ENCODE measurements at regions not wholly inside any gene's neighbourhood (a gene's known extent, or its start where the extent isn't known, plus 50 kb on each side); places are given as distances from the start of the nearest gene placed in this dataset.

- no peak overlapping the region for H3K4me3 ChIP-seq
- no peaks in the 10 kb centered on the region for H3K27me3 ChIP-seq
- H3K9me3 ChIP-seq: no peaks in the 10 kb centered on the region
- no peak for DNase-seq
- no peaks in the 10 kb centered on the region for H3K36me3 ChIP-seq
Observed at GRCh38 chr9:2336055-2336454, 285.5 kb upstream of the VLDLR start.

DNA sequence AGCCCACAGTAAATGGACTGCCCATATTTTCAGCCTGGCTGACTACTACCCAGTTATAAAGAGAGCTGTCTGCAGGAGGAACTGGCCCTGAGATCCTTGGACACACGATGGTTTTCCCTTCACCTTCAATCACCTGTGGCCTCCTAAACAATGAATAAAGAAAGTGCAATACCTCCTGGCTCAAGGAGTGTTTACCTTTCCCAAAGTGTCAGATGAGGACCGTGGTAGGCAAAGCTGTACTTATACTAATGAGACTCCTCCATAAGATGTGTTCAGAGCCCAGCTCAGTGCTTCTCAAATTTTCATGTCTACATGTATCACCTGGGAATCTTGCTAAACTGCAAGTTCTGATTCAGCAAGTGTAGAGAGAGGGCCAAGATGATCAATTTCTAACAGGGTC lies 284.5 kb upstream of the VLDLR start:
- no peaks in the 10 kb centered on the region for H3K36me3 ChIP-seq
- no peak overlapping the region for H3K4me3 ChIP-seq
- no peak for DNase-seq
- no peaks in the 10 kb centered on the region for H3K9me3 ChIP-seq
- no peaks in the 10 kb centered on the region for H3K27me3 ChIP-seq

- Histone ChIP-seq H3K9me3 (no peaks in the 10 kb centered on the region), H3K27me3 (no peaks in the 10 kb centered on the region), H3K4me3 (no peak overlapping the region), H3K36me3 (no peaks in the 10 kb centered on the region)
- no peak for DNase-seq
Observed at GRCh38 chr9:2337627-2338026, 284.0 kb upstream of the VLDLR start.

GRCh38 chr9:2338777-2339365 lies 282.7 kb upstream of the VLDLR start:
- no peaks in the 10 kb centered on the region for H3K27me3 ChIP-seq
- H3K4me3 ChIP-seq: no peak overlapping the region
- H3K9me3 ChIP-seq: no peaks in the 10 kb centered on the region
- no peak for DNase-seq
- no peaks in the 10 kb centered on the region for H3K36me3 ChIP-seq

- DNase-seq: no peak
- no peaks in the 10 kb centered on the region for H3K27me3 ChIP-seq
- H3K36me3 ChIP-seq: no peaks in the 10 kb centered on the region
Observed at GRCh38 chr9:2339416-2339815, 282.2 kb upstream of the VLDLR start.

DNA sequence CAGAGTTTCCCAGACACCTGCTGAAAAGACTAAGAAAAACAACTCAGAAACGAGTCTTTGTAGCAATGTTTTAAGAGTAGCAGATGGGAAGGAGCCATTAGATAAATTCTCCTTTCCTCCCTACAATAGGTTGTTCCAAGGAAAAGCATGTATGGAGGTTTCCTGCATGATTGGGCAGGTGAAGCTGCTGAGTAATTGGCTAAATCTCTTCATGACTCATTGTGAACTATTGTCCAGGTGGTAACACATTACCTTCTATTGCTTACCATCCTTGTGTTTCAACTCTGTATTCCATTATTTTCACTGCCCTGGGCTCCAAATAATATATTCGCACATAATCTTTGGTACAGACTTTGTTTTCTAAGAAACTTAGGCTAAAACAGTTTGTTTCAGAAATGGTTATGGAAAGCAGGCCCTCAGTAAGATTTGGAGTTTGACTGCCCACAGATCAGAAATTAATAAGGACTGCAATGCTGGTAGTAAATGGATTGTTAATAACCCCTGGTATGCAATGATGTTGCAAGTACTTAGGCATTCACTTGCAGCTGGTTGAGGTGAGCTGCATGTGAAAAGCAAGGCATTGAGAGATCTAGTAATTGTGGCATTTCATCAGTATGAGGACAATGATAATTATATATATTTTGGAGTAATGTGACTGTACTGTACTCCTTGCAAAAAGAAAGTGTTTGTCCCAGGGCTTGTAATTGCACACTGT lies 281.4 kb upstream of the VLDLR start:
- Histone ChIP-seq H3K36me3 (no peaks in the 10 kb centered on the region), H3K27me3 (no peaks in the 10 kb centered on the region), H3K4me3 (no peak overlapping the region), H3K9me3 (no peaks in the 10 kb centered on the region)
- DNase-seq: no peak

More at GRCh38 chr9:2339416-2339815, 282.2 kb upstream of the VLDLR start:
- no peak overlapping the region for H3K4me3 ChIP-seq
- no peaks in the 10 kb centered on the region for H3K9me3 ChIP-seq

GRCh38 chr9:2341126-2341525 lies 280.5 kb upstream of the VLDLR start:
- Histone ChIP-seq H3K4me3 (no peak overlapping the region), H3K27me3 (no peaks in the 10 kb centered on the region), H3K36me3 (no peaks in the 10 kb centered on the region), H3K9me3 (no peaks in the 10 kb centered on the region)
- DNase-seq: no peak

- Histone ChIP-seq H3K4me3 (no peak overlapping the region), H3K27me3 (no peaks in the 10 kb centered on the region), H3K36me3 (no peaks in the 10 kb centered on the region), H3K9me3 (no peaks in the 10 kb centered on the region)
- DNase-seq: no peak
Observed at GRCh38 chr9:2341956-2342355, 279.6 kb upstream of the VLDLR start.

- Histone ChIP-seq H3K36me3 (no peaks in the 10 kb centered on the region), H3K27me3 (no peaks in the 10 kb centered on the region), H3K4me3 (no peak overlapping the region), H3K9me3 (no peaks in the 10 kb centered on the region)
- DNase-seq: no peak
Observed at GRCh38 chr9:2343756-2344155, 277.8 kb upstream of the VLDLR start.

GRCh38 chr9:2344436-2344835 lies 277.2 kb upstream of the VLDLR start:
- no peaks in the 10 kb centered on the region for H3K9me3 ChIP-seq
- no peak for DNase-seq

DNA sequence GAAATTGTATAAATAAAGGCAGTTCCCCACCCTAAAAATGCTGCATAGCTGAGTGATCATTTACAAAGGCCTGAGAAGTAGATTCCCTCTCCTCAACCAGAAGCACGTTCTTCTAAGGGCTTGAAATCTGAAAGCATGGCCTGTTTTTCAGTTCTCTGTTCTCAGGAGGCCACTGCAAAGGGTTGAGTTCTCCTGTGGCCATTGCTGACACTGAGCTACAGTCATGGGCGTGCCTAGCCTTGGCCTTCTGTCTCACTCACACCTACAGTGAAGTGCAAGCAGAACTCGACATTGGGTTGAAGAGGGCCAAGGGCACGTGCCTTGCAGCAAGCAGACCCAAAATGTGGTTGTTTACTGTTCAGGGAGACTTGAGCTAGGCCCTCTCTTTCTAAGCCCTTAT lies 276.6 kb upstream of the VLDLR start:
- H3K9me3 ChIP-seq: no peaks in the 10 kb centered on the region
- DNase-seq: no peak
- no peaks in the 10 kb centered on the region for H3K36me3 ChIP-seq
- no peaks in the 10 kb centered on the region for H3K27me3 ChIP-seq
- no peak overlapping the region for H3K4me3 ChIP-seq

More at GRCh38 chr9:2344436-2344835, 277.2 kb upstream of the VLDLR start:
- no peaks in the 10 kb centered on the region for H3K36me3 ChIP-seq
- H3K4me3 ChIP-seq: no peak overlapping the region
- H3K27me3 ChIP-seq: no peaks in the 10 kb centered on the region

GRCh38 chr9:2346277-2346913 lies 275.2 kb upstream of the VLDLR start:
- no peak for DNase-seq
- H3K27me3 ChIP-seq: no peaks in the 10 kb centered on the region
- H3K4me3 ChIP-seq: no peak overlapping the region
- no peaks in the 10 kb centered on the region for H3K9me3 ChIP-seq
- H3K36me3 ChIP-seq: no peaks in the 10 kb centered on the region

DNA sequence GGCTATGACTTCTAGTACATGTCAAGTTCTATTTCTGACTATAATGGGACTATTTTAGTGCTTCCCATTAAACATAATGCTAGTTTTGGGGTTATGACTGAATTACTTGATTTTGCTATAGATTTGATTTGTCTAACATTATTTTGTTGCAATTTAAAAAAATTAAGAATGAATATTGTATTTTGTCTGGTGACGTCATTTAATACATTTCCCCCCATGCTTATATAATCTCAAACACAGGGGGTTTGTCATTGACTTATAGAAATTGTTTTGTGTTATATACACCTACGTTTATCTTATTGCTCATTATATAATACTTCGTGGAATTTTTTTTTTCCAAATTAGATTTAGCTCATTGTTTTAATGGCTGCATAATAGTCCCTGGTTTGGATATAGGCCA lies 270.3 kb upstream of the VLDLR start:
- Histone ChIP-seq H3K4me3 (no peak overlapping the region), H3K36me3 (no peaks in the 10 kb centered on the region), H3K9me3 (no peaks in the 10 kb centered on the region), H3K27me3 (no peaks in the 10 kb centered on the region)
- DNase-seq: no peak

GRCh38 chr9:2354216-2354615 lies 267.4 kb upstream of the VLDLR start:
- no peaks in the 10 kb centered on the region for H3K27me3 ChIP-seq
- H3K36me3 ChIP-seq: no peaks in the 10 kb centered on the region
- no peak overlapping the region for H3K4me3 ChIP-seq
- no peaks in the 10 kb centered on the region for H3K9me3 ChIP-seq
- no peak for DNase-seq

DNA sequence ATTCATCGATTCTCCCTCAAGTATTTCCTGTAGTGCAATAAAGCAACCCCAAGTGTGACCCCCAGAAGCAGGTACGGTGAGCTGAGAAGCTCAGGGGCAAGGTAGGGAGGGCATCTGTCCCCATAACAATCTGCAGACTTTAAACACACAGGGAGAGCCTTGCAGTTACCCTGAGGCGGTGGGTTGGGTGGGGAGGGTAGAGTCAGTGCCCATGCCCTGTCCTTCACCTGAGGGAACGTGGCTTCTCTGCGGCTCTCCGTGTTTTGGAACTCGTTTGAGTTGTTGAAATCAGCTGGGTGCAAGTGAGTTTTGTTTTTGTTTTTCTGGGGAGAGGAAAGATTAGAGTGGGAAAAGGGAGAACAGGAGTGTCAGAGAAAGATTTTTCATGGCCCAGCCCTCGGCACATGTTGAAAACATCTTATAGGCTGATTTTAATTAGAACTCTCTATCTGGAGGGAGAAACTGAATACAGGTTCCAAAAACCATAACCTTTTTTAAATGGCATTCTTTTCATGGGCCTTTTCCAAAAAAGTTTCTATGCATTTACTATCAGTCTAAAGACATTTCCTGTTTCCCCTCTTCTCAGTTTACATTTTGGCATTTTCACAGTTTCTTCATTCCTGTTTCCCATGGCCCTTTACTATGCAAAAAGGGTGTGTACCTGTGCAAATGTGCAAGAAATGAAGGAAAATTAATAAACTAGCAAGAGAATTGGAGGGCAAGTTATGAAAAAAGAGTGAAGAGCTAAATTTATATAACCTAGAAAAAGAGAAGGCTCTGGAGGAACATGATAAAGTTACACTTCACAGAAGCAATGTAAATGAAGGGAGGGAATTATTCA lies 266.5 kb upstream of the VLDLR start:
- no peaks in the 10 kb centered on the region for H3K36me3 ChIP-seq
- H3K27me3 ChIP-seq: no peaks in the 10 kb centered on the region
- no peak overlapping the region for H3K4me3 ChIP-seq
- no peaks in the 10 kb centered on the region for H3K9me3 ChIP-seq
- DNase-seq: no peak

DNA sequence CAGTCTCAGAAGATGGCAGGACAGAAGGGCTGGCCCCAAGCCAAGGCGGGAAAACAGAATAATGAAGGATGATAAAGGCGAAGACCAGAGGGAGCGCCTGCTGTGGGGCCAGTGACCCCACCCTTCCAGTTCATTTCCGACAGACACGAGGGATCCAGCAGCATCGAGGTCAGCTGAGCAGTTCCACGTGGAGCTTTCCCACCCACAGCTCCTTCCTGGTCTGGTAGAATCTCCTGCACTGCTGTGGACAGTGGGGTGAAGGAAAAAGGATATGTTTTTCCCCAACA lies 265.9 kb upstream of the VLDLR start:
- Histone ChIP-seq H3K36me3 (no peaks in the 10 kb centered on the region), H3K27me3 (no peaks in the 10 kb centered on the region), H3K9me3 (no peaks in the 10 kb centered on the region), H3K4me3 (no peak overlapping the region)
- no peak for DNase-seq

DNA sequence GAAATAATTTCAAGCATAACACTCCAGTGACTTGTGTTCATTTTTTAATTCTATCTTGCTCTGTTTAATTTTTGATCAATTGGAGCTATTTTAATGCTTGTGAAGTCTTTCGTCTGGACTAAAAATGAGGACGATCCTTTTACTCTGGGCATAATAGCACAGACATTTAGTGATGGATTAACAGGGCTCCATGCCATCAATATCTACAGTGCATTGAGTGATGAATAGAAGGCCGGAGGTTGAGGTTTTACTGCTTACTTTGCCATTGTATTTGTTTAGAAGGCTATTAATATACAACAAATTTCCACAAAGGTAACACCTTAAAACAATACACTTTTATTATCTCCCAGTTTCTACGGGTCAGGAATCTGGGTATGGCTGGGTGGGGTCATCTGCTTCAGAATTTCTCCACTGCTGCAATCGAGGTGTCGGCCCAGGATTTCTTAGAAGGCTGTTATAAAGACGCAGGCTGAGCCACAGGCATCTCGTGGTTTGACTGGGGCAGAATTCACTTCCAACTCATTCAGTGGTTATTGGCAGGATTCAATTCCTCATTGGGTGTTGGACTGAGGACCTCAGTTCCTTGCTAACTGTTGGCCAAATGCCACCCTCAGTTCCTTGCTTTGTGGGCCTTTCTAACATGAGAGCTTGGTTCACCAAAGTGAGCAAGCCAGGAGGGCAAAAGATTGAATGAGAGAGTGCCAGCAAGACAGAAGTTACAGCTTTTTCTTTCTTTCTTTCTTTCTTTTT lies 265.4 kb upstream of the VLDLR start:
- no peak for DNase-seq
- no peaks in the 10 kb centered on the region for H3K9me3 ChIP-seq
- no peaks in the 10 kb centered on the region for H3K27me3 ChIP-seq
- no peak overlapping the region for H3K4me3 ChIP-seq
- no peaks in the 10 kb centered on the region for H3K36me3 ChIP-seq
